IPS-NIHi11 (cell line): ENCODE measurements at regions not wholly inside any gene's neighbourhood (a gene's known extent, or its start where the extent isn't known, plus 50 kb on each side); places are given as distances from the start of the nearest gene placed in this dataset.
"Not testable (repeated sequence)": the region's sequence is repeated elsewhere in the genome, so short reads cannot be mapped to it uniquely, and the experiment has no call there.

ENCODE experiments used
- DNase-seq: peaks from one replicate; pipeline ENCODE4 v3.0.0; 2012; ENCODE audit warnings: mixed read lengths, low spot score

- no peak for DNase-seq
Measured at GRCh38 chr11:59008947-59009346, 69.7 kb downstream of the GLYATL1 start.

DNA sequence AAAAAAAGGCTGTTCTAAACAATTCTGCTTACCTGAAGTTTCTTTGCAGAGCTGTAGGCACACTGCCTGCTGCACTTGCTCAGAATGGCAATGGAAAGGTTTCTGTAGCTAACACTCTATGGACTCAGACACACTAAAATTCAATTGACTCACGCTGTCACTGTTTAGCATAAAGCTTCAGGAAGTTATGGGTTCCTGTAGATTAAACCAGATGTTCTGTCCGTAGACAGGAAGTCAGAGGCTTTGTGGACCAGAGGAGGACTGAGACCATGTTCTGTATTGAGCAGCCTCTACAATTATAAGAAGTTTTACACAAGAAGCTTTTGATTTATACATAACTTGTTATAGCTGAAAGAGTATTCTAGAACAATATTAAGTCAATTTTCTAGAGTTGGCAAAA is 70.4 kb downstream of the GLYATL1 start:
- no peak for DNase-seq

GRCh38 chr11:59010708-59011107 is 71.4 kb downstream of the GLYATL1 start:
- DNase-seq: no peak

- DNase-seq: peak; percentile 50
Measured at GRCh38 chr11:59011655-59012397, 72.5 kb downstream of the GLYATL1 start.

DNA sequence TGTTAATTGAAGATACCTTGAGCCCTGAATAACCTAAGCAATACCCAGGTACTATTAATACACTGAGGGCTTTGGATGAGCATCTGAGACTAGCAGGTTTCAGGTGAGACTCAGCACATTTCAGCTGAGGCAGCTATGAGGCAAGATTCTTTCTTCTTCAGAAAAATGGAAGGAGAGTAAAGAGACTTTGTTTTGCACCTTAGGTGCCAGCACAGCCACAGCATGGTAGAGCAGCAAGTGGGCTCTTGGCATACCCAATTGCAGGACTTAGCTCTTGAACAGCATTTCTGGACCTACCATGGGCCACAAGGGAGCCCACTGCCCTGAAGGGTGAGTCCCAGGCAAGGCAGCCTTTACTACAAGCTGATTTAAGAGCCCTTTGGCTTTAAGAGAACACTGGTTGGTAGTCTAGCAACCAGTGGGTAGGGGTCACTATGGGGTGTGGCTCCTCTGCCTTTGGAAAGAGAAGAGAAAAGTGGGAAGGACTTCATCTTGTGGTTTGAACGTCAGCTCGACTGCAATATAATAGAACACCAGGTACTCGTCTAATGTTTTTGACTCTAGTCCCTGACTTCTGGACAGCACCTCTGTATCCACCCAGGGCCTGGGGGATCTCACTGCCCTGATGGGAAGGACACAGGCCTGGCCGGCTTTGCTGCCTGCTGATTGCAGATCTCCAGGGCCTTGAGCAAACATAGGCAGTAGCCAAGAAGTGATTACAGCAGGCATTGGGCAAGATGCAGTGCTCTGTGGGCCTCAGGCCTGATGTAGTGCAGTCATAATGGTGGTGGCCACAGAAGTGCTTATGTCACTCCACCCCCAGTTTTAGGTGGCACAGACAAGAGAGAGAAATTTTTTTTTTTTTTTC is 73.3 kb downstream of the GLYATL1 start:
- DNase-seq: no peak

GRCh38 chr11:59025097-59025496 is 61.0 kb upstream of the GLYATL1B start:
- no peak for DNase-seq

GRCh38 chr11:59028105-59028504 is 58.0 kb upstream of the GLYATL1B start:
- DNase-seq: no peak

DNA sequence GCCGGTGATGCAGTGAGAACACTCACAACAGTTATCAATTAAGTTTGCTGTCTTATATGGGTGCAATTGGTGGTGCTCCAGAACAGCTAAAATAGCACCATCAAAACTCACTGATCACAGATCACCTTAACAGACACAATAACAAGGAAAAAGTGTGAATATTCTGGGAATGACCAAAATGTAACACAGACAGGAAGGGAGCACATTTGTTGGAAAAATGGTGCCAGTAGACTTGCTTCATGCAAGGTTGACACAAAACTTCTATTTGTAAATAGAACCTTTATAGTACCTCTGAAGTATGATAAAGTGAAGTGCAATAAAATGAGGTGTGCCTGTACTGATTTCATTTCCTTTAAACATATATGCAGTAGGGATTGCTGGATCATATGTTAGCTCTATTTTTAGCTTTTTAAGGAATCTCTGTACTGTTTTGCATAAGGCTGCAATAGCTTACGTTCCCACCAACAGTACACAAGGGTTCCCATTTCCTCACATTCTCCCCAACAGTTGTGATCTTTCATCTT is 56.7 kb upstream of the GLYATL1B start:
- no peak for DNase-seq

- DNase-seq: no peak
Measured at GRCh38 chr11:59030037-59030436, 56.1 kb upstream of the GLYATL1B start.

GRCh38 chr11:59031746-59032145 is 54.4 kb upstream of the GLYATL1B start:
- not testable (repeated sequence) for DNase-seq
